SU-DHL-6 (cell line): ENCODE measurements at regions not wholly inside any gene's neighbourhood (a gene's known extent, or its start where the extent isn't known, plus 50 kb on each side); places are given as distances from the start of the nearest gene placed in this dataset.

Experiments used
- EZH2phosphoT487 ChIP-seq: fragments of 200-600 bp; sonication (generic), shearing (Covaris generic); conservative IDR thresholded peaks from 2 replicates; pipeline ENCODE4 v1.6.1; 2018; ENCODE audit warnings: mild to moderate bottlenecking, antibody characterized with exemption, low read length, moderate library complexity, mixed read lengths
- TF ChIP-seq, protein P1 (sequence below): fragments of 200-600 bp; sonication (generic); IDR thresholded peaks from one replicate; pipeline ENCODE4 v1.5.1; 2017; ENCODE audit warnings: antibody characterized with exemption, mild to moderate bottlenecking, low read length, moderate library complexity; ENCODE audit not compliant: insufficient read depth, poor library complexity, severe bottlenecking

DNA sequence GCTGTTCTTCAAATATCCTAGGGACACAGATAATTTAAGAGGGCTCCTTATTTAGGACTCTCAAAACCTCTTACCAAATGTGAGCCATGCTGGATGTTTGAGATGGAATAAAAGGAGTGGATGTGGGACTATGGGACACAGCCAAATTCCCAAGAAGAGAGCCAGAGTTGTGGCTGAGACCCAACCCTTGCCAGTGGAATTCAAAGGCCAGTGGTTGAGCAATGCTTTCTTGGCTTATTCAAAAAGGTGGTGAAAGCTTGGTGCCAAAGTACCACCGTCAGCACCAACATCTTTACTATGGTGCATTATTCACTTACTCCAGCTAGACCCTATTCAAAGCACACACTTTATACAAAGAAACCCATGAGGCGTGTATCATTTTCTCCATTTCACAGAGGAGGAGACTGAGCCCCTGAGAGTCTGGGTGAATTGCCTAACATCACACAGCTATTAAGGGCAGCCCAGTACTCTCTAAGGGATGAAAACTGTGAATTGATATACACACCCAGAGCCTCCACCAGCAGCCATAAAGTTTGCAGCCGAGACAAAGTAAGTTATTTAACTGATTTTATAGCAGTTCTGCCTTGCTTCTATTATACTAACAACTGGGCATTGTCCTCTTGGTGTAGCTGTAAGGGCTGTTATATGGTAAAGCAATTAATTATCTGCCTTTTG lies 391.7 kb downstream of the ACTL7B start:
- TF ChIP-seq, protein P1, sequence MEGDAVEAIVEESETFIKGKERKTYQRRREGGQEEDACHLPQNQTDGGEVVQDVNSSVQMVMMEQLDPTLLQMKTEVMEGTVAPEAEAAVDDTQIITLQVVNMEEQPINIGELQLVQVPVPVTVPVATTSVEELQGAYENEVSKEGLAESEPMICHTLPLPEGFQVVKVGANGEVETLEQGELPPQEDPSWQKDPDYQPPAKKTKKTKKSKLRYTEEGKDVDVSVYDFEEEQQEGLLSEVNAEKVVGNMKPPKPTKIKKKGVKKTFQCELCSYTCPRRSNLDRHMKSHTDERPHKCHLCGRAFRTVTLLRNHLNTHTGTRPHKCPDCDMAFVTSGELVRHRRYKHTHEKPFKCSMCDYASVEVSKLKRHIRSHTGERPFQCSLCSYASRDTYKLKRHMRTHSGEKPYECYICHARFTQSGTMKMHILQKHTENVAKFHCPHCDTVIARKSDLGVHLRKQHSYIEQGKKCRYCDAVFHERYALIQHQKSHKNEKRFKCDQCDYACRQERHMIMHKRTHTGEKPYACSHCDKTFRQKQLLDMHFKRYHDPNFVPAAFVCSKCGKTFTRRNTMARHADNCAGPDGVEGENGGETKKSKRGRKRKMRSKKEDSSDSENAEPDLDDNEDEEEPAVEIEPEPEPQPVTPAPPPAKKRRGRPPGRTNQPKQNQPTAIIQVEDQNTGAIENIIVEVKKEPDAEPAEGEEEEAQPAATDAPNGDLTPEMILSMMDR: no peak
- no peak for TF ChIP-seq EZH2phosphoT487
